ENCODE measurements at regions not wholly inside any gene's neighbourhood (a gene's known extent, or its start where the extent isn't known, plus 50 kb on each side); places are given as distances from the start of the nearest gene placed in this dataset.

- no peak for DNase-seq
These were observed 86.5 kb downstream of the MTRR start for GRCh38 chr5:7955476-7955875.

- no peak for DNase-seq
These were observed 88.4 kb downstream of the MTRR start for GRCh38 chr5:7957329-7957728.

GRCh38 chr5:7960142-7960541 lies 91.2 kb downstream of the MTRR start:
- no peak for DNase-seq

- no peak for DNase-seq
These were observed 92.6 kb downstream of the MTRR start for GRCh38 chr5:7961540-7961939.

GRCh38 chr5:7970816-7971215 lies 101.9 kb downstream of the MTRR start:
- no peak for DNase-seq

- no peak for DNase-seq
These were observed 107.7 kb downstream of the MTRR start for GRCh38 chr5:7976411-7977190.

- no peak for DNase-seq
These were observed 109.2 kb downstream of the MTRR start for GRCh38 chr5:7978114-7978513.

- DNase-seq: no peak
These were observed 110.0 kb downstream of the MTRR start for GRCh38 chr5:7978991-7979390.

- no peak for DNase-seq
These were observed 111.9 kb downstream of the MTRR start for GRCh38 chr5:7980881-7981280.

GRCh38 chr5:7983433-7983832 lies 114.5 kb downstream of the MTRR start:
- DNase-seq: no peak

- DNase-seq: no peak
These were observed 122.3 kb downstream of the MTRR start for GRCh38 chr5:7991125-7991821.

- no peak for DNase-seq
These were observed 126.8 kb downstream of the MTRR start for GRCh38 chr5:7995688-7996294.

GRCh38 chr5:8005416-8005815 lies 136.5 kb downstream of the MTRR start:
- no peak for DNase-seq

- DNase-seq: no peak
These were observed 143.4 kb downstream of the MTRR start for GRCh38 chr5:8012131-8012977.

GRCh38 chr5:8013948-8014710 lies 145.2 kb downstream of the MTRR start:
- no peak for DNase-seq

- no peak for DNase-seq
These were observed 150.8 kb downstream of the MTRR start for GRCh38 chr5:8019719-8020218.

GRCh38 chr5:8020861-8021514 lies 152.0 kb downstream of the MTRR start:
- no peak for DNase-seq

GRCh38 chr5:8028243-8028642 lies 159.3 kb downstream of the MTRR start:
- no peak for DNase-seq

- no peak for DNase-seq
These were observed 164.3 kb downstream of the MTRR start for GRCh38 chr5:8033261-8033660.

GRCh38 chr5:8034852-8035251 lies 165.9 kb downstream of the MTRR start:
- DNase-seq: no peak

- no peak for DNase-seq
These were observed 180.0 kb downstream of the MTRR start for GRCh38 chr5:8048920-8049319.

Measured in CD4-positive, alpha-beta T cell treated with Interleukin-6 for 4 hours (primary cell).